ENCODE measurements at regions not wholly inside any gene's neighbourhood (a gene's known extent, or its start where the extent isn't known, plus 50 kb on each side); places are given as distances from the start of the nearest gene placed in this dataset.

GRCh38 chr12:124481772-124482566, 85.4 kb downstream of the NCOR2 start:
- peaks cover 33% of the 10 kb centered on the region for H3K4me1 ChIP-seq
- H3K27ac ChIP-seq, result no peak overlapping the region
- no peaks in the 10 kb centered on the region for H3K9me3 ChIP-seq
- no peaks in the 10 kb centered on the region for H3K27me3 ChIP-seq
- H3K4me3 ChIP-seq, result no peak overlapping the region
- no peaks in the 10 kb centered on the region for H3K36me3 ChIP-seq (ENCODE audit: low read depth, missing control alignments)
- no peak for DNase-seq
- TF ChIP-seq POLR2A (IDR thresholded peaks at IDR 0.05), result no peak
- TF ChIP-seq, protein P1, sequence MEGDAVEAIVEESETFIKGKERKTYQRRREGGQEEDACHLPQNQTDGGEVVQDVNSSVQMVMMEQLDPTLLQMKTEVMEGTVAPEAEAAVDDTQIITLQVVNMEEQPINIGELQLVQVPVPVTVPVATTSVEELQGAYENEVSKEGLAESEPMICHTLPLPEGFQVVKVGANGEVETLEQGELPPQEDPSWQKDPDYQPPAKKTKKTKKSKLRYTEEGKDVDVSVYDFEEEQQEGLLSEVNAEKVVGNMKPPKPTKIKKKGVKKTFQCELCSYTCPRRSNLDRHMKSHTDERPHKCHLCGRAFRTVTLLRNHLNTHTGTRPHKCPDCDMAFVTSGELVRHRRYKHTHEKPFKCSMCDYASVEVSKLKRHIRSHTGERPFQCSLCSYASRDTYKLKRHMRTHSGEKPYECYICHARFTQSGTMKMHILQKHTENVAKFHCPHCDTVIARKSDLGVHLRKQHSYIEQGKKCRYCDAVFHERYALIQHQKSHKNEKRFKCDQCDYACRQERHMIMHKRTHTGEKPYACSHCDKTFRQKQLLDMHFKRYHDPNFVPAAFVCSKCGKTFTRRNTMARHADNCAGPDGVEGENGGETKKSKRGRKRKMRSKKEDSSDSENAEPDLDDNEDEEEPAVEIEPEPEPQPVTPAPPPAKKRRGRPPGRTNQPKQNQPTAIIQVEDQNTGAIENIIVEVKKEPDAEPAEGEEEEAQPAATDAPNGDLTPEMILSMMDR (IDR thresholded peaks at IDR 0.05), result no peak
- intact Hi-C loops (cut with DNase I; ENCODE audit: low total_unique reads), result no loop called here
- 77 to 84% methylated on average over 15 to 19 of the region's 19 CpGs for WGBS, 2 donors

DNA sequence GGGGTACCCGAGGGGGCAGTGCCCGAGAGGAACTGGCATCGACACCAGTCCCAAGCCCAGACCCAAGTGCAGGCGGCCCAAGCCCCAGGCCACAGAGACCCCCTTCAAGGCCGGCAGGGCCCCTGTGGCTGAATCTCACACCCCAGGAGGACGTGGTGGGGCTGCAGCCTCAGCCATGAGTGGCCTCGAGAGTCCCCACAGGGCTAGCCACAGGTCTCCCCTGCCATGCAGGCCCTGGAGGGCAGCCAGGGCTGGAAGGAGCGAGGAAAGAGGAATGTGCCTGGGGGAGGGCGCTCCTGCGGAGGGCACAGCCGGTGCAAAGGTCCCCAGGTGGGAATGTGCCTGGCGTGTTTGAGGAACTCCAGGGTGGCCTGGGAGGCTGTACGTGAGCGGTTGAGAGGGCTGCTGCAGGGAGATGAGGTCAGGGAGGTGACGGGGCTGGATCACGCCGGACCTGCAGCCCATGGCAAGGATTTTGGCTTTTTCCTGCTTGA, 86.1 kb downstream of the NCOR2 start:
- intact Hi-C loops (cut with DNase I; ENCODE audit: low total_unique reads), result no loop called here
- DNase-seq, result no peak
- 54 to 63% methylated on average over 15 to 17 of the region's 17 CpGs for WGBS, 2 donors
- no peak for TF ChIP-seq POLR2A (IDR thresholded peaks at IDR 0.05)
- TF ChIP-seq, protein P1 (IDR thresholded peaks at IDR 0.05), result no peak
- Histone ChIP-seq H3K4me1 (peaks cover 26% of the 10 kb centered on the region), H3K36me3 (ENCODE audit: low read depth, missing control alignments) (no peaks in the 10 kb centered on the region), H3K9me3 (no peaks in the 10 kb centered on the region), H3K4me3 (no peak overlapping the region), H3K27ac (no peak overlapping the region), H3K27me3 (no peaks in the 10 kb centered on the region)

- H3K27ac ChIP-seq, result no peak overlapping the region
- DNase-seq, result peak; percentile 89
- peaks cover 25% of the 10 kb centered on the region for H3K4me1 ChIP-seq
- no peaks in the 10 kb centered on the region for H3K9me3 ChIP-seq
- H3K36me3 ChIP-seq (ENCODE audit: low read depth, missing control alignments), result no peaks in the 10 kb centered on the region
- H3K4me3 ChIP-seq, result no peak overlapping the region
- no peaks in the 10 kb centered on the region for H3K27me3 ChIP-seq
- TF ChIP-seq, protein P1 (IDR thresholded peaks at IDR 0.05), result no peak
- no peak for TF ChIP-seq POLR2A (IDR thresholded peaks at IDR 0.05)
- intact Hi-C loops (cut with DNase I; ENCODE audit: low total_unique reads), result no loop called here
- 32 to 44% methylated on average over 15 of the region's 15 CpGs for WGBS, 2 donors
Observed at GRCh38 chr12:124480469-124481256, 86.7 kb downstream of the NCOR2 start.

- Histone ChIP-seq H3K4me1 (peaks cover 32% of the 10 kb centered on the region), H3K36me3 (ENCODE audit: low read depth, missing control alignments) (no peaks in the 10 kb centered on the region), H3K9me3 (no peaks in the 10 kb centered on the region), H3K4me3 (no peak overlapping the region), H3K27me3 (no peaks in the 10 kb centered on the region), H3K27ac (no peak overlapping the region)
- DNase-seq, result no peak
- WGBS, 2 donors, result 50 to 57% methylated on average over 8 to 19 of the region's 19 CpGs
- TF ChIP-seq POLR2A (IDR thresholded peaks at IDR 0.05), result no peak
- TF ChIP-seq, protein P1 (IDR thresholded peaks at IDR 0.05), result no peak
- intact Hi-C loops (cut with DNase I; ENCODE audit: low total_unique reads), result no loop called here
Observed at GRCh38 chr12:124479680-124480468, 87.5 kb downstream of the NCOR2 start.
